Liver (tissue), 8 donors: ENCODE measurements at regions not wholly inside any gene's neighbourhood (a gene's known extent, or its start where the extent isn't known, plus 50 kb on each side); places are given as distances from the start of the nearest gene placed in this dataset.

Experiments used
- DNase-seq: peaks from one replicate; pipeline ENCODE4 v3.0.0-alpha.2; 2017; ENCODE audit warnings: low spot score
- H3K27ac ChIP-seq, 2 donors: one replicate each; pipeline ENCODE4 v1.7.0; 2013; ENCODE audit warnings: inconsistent platforms in 2 of 2, low read length in 2 of 2, control low read depth in 1 of 2, low read depth in 1 of 2, mild to moderate bottlenecking in 1 of 2
- H3K27me3 ChIP-seq, 4 donors: one replicate each; pipeline versions ENCODE4 v1.6.1 to v1.7.0; 2013; ENCODE audit warnings: low read length in 3 of 4, inconsistent platforms in 1 of 4, mild to moderate bottlenecking in 1 of 4, moderate library complexity in 1 of 4; ENCODE audit not compliant: control insufficient read depth in 4 of 4, insufficient read depth in 4 of 4
- H3K36me3 ChIP-seq, 4 donors: one replicate each; pipeline versions ENCODE4 v1.6.1 to v1.7.0; 2013; ENCODE audit warnings: low read length in 3 of 4, mild to moderate bottlenecking in 3 of 4, low read depth in 1 of 4, moderate library complexity in 1 of 4; ENCODE audit not compliant: control insufficient read depth in 4 of 4, insufficient read depth in 3 of 4
- H3K4me1 ChIP-seq, 4 donors: one replicate each; pipeline versions ENCODE4 v1.6.1 to v1.7.0; 2013; ENCODE audit warnings: low read length in 3 of 4, mild to moderate bottlenecking in 3 of 4, moderate library complexity in 1 of 4; ENCODE audit not compliant: control insufficient read depth in 4 of 4, insufficient read depth in 4 of 4
- H3K4me3 ChIP-seq, 3 donors: one replicate each; pipeline versions ENCODE4 v1.6.1 to v1.7.0; 2013; ENCODE audit warnings: low read length in 3 of 3, control low read depth in 1 of 3, low read depth in 1 of 3, mild to moderate bottlenecking in 1 of 3
- H3K9ac ChIP-seq, 2 donors: one replicate each; pipeline ENCODE4 v1.7.0; 2013; ENCODE audit warnings: low read length in 2 of 2, mild to moderate bottlenecking in 2 of 2, moderate library complexity in 2 of 2, control low read depth in 1 of 2, low read depth in 1 of 2
- H3K9me3 ChIP-seq, 4 donors: one replicate each; pipeline versions ENCODE4 v1.6.1 to v1.7.0; 2013; ENCODE audit warnings: low read length in 3 of 4; ENCODE audit not compliant: control insufficient read depth in 4 of 4
- ATF3 ChIP-seq: IDR thresholded peaks from 2 replicates; pipeline ENCODE4 v1.6.1; 2016; ENCODE audit warnings: antibody characterized with exemption
- CTCF ChIP-seq: fragments of 150-350 bp; IDR thresholded peaks from 2 replicates; pipeline ENCODE4 v1.5.1; 2017; ENCODE audit warnings: improper control_type of control experiment, low read depth, low read length; ENCODE audit not compliant: missing input control
- FOXA2 ChIP-seq: IDR thresholded peaks from 2 replicates; pipeline ENCODE4 v1.6.1; 2016; ENCODE audit warnings: antibody characterized with exemption
- GABPA ChIP-seq, 2 donors: IDR thresholded peaks in 1 of 2; conservative IDR thresholded peaks in 1 of 2; 2 replicates each; pipeline ENCODE4 v1.6.1; 2016; ENCODE audit warnings: antibody characterized with exemption in 2 of 2, mild to moderate bottlenecking in 1 of 2, moderate library complexity in 1 of 2
- HNF4A ChIP-seq, 2 donors: conservative IDR thresholded peaks; 2 replicates each; pipeline ENCODE4 v1.6.1; 2016; ENCODE audit warnings: antibody characterized with exemption in 2 of 2, mild to moderate bottlenecking in 2 of 2
- MAX ChIP-seq: IDR thresholded peaks from 2 replicates; pipeline ENCODE4 v1.6.1; 2016; ENCODE audit warnings: antibody characterized with exemption
- NR2F2 ChIP-seq: IDR thresholded peaks from 2 replicates; pipeline ENCODE4 v1.6.1; 2016; ENCODE audit warnings: antibody characterized with exemption
- RAD21 ChIP-seq, 2 donors: IDR thresholded peaks; 2 replicates each; pipeline ENCODE4 v1.6.1; 2016; ENCODE audit warnings: antibody characterized with exemption in 2 of 2, mild to moderate bottlenecking in 2 of 2
- REST ChIP-seq: IDR thresholded peaks from 2 replicates; pipeline ENCODE4 v1.6.1; 2016; ENCODE audit warnings: antibody characterized with exemption, mild to moderate bottlenecking
- RXRA ChIP-seq, 2 donors: IDR thresholded peaks; 2 replicates each; pipeline ENCODE4 v1.6.1; 2017 to 2018; ENCODE audit warnings: antibody characterized with exemption in 2 of 2, mild to moderate bottlenecking in 1 of 2
- SP1 ChIP-seq: IDR thresholded peaks from 2 replicates; pipeline ENCODE4 v1.6.1; 2018; ENCODE audit warnings: antibody characterized with exemption, mild to moderate bottlenecking
- TAF1 ChIP-seq: conservative IDR thresholded peaks from 2 replicates; pipeline ENCODE4 v1.6.1; 2016; ENCODE audit warnings: antibody characterized with exemption, mild to moderate bottlenecking
- YY1 ChIP-seq: IDR thresholded peaks from 2 replicates; pipeline ENCODE4 v1.6.1; 2016; ENCODE audit warnings: antibody characterized with exemption, mild to moderate bottlenecking
- ZBTB33 ChIP-seq: IDR thresholded peaks from 2 replicates; pipeline ENCODE4 v1.6.1; 2016; ENCODE audit warnings: antibody characterized with exemption
- WGBS: extraction: QIAGEN DNeasy Blood & Tissue Kit; methylation state at CpG from one replicate; pipeline ENCODE4 v1.1.7; 2013; 5-methylcytosine and 5-hydroxymethylcytosine counted together
- donor health status: healthy.
- donor health status: healthy.
- donor health status: healthy.
- donor health status: healthy.
- donor health status: healthy.

- no peak for DNase-seq
- no peaks in the 10 kb centered on the region for H3K36me3 ChIP-seq
- TF ChIP-seq HNF4A (conservative IDR thresholded peaks at IDR 0.05) (no peak), CTCF (no peak), TAF1 (no peak), REST (no peak), GABPA (IDR thresholded peaks at IDR 0.05 in 1 of 2, conservative IDR thresholded peaks at IDR 0.05 in 1 of 2) (no peak), RXRA (IDR thresholded peaks at IDR 0.05) (no peak), FOXA2 (no peak), MAX (no peak), ZBTB33 (no peak), SP1 (no peak), ATF3 (no peak), YY1 (no peak), NR2F2 (no peak)
- H3K27me3 ChIP-seq, result peaks cover 0 to 6% (median 0%) of the 10 kb centered on the region in 4 donors
- no peak overlapping the region for H3K27ac ChIP-seq
- 65% methylated on average over 4 of the region's 4 CpGs for WGBS
- no peak overlapping the region for H3K9ac ChIP-seq
- H3K4me1 ChIP-seq, result no peaks in the 10 kb centered on the region
- no peak overlapping the region for H3K4me3 ChIP-seq
- no peaks in the 10 kb centered on the region for H3K9me3 ChIP-seq
These were observed 427.5 kb downstream of the CHL1 start for GRCh38 chr3:623914-624545.

- peak; percentile 38 for DNase-seq
- Histone ChIP-seq H3K9me3 (no peaks in the 10 kb centered on the region), H3K27ac (no peak overlapping the region), H3K4me3 (no peak overlapping the region), H3K36me3 (no peaks in the 10 kb centered on the region), H3K27me3 (peaks cover 0 to 8% (median 0%) of the 10 kb centered on the region in 4 donors), H3K9ac (no peak overlapping the region), H3K4me1 (no peaks in the 10 kb centered on the region)
- 18% methylated on average over 10 of the region's 10 CpGs for WGBS
- TF ChIP-seq RAD21 (IDR thresholded peaks at IDR 0.05) (peak; percentile 75 to 84), YY1 (no peak), RXRA (IDR thresholded peaks at IDR 0.05) (no peak), CTCF (peak; percentile 48)
These were observed 436.1 kb downstream of the CHL1 start for GRCh38 chr3:632571-633170.
